ENCODE measurements at regions not wholly inside any gene's neighbourhood (a gene's known extent, or its start where the extent isn't known, plus 50 kb on each side); places are given as distances from the start of the nearest gene placed in this dataset.

- CTCF ChIA-PET: interaction anchor here (0.6 kb wide), 1 partner anchor 802 kb away, joined by 4 read pairs; no protein-coding TSS in a partner anchor
- H3K9me3 ChIP-seq: no peaks in the 10 kb centered on the region
- 20% methylated on average over 1 of the region's 1 CpG for WGBS (ENCODE audit: missing lambda C conversion rate)
- DNase-seq (ENCODE audit: low read depth in 1 of 2, low spot score in 1 of 2) (no peak), FAIRE-seq (no peak), ATAC-seq (no peak)
- no peak overlapping the region for H3K27ac ChIP-seq
- TF ChIP-seq HEYL (CRISPR knock-in tag; IDR thresholded peaks at IDR 0.05) (no peak), RFX5 (IDR thresholded peaks at IDR 0.05) (no peak)
- H3K4me3 ChIP-seq: no peak overlapping the region
- H3K4me2 ChIP-seq: no peak overlapping the region
- POLR2A ChIA-PET: no interaction called here
- no peaks in the 10 kb centered on the region for H3K4me1 ChIP-seq
Observed at GRCh38 chr13:87998081-87998480, 326.9 kb downstream of the SLITRK5 start.

- H3K4me2 ChIP-seq: no peak overlapping the region
- H3K9me3 ChIP-seq: no peaks in the 10 kb centered on the region
- no peak for ATAC-seq
- no peak overlapping the region for H3K27ac ChIP-seq
- no peak for FAIRE-seq
- DNase-seq (ENCODE audit: low read depth in 1 of 2, low spot score in 1 of 2): no peak
- H3K4me1 ChIP-seq: no peaks in the 10 kb centered on the region
- H3K4me3 ChIP-seq: no peak overlapping the region
- POLR2A ChIA-PET: no interaction called here
- TF ChIP-seq ATOH8 (CRISPR knock-in tag; IDR thresholded peaks at IDR 0.05; ENCODE audit: low read depth): no peak
- TF ChIP-seq MAX (IDR thresholded peaks at IDR 0.05): no peak
- no peak for TF ChIP-seq ZC3H11A (IDR thresholded peaks at IDR 0.05)
- no peak for TF ChIP-seq HOXB5 (CRISPR knock-in tag; IDR thresholded peaks at IDR 0.05)
- no peak for TF ChIP-seq TP53 (CRISPR knock-in tag; IDR thresholded peaks at IDR 0.05)
- TF ChIP-seq GATA3 (IDR thresholded peaks at IDR 0.05; ENCODE audit: borderline replicate concordance): no peak
- TF ChIP-seq PHF8 (IDR thresholded peaks at IDR 0.05; ENCODE audit: borderline replicate concordance, low read depth): no peak
- TF ChIP-seq NR3C1 (IDR thresholded peaks at IDR 0.05): no peak
- no peak for TF ChIP-seq RAD21 (conservative IDR thresholded peaks at IDR 0.05 in 1 of 2, IDR thresholded peaks at IDR 0.05 in 1 of 2)
- no peak for TF ChIP-seq HDAC2 (IDR thresholded peaks at IDR 0.05)
- CTCF ChIA-PET: interaction anchor here (1.4 kb wide), 1 partner anchor 1696 kb away, joined by 3 read pairs; no protein-coding TSS in a partner anchor
- WGBS (ENCODE audit: missing lambda C conversion rate): 36% methylated on average over 1 of the region's 1 CpG
Observed at GRCh38 chr13:87999240-87999700, 328.1 kb downstream of the SLITRK5 start.

- ChIA-PET CTCF (interaction anchor here (1.4 kb wide), 1 partner anchor 1696 kb away, joined by 3 read pairs; no protein-coding TSS in a partner anchor), POLR2A (no interaction called here)
- Histone ChIP-seq H3K4me3 (no peak overlapping the region), H3K9me3 (no peaks in the 10 kb centered on the region), H3K27ac (no peak overlapping the region), H3K4me2 (no peak overlapping the region), H3K4me1 (no peaks in the 10 kb centered on the region)
- TF ChIP-seq CEBPB (IDR thresholded peaks at IDR 0.05) (no peak), FOSB (CRISPR knock-in tag; IDR thresholded peaks at IDR 0.05) (no peak), BHLHE40 (IDR thresholded peaks at IDR 0.05; ENCODE audit: low read depth, low read length) (no peak), CTCF (IDR thresholded peaks at IDR 0.05) (no peak), EHF (CRISPR knock-in tag; IDR thresholded peaks at IDR 0.05) (no peak), NFE2L2 (conservative IDR thresholded peaks at IDR 0.05; ENCODE audit: low read length) (no peak), ZC3H11A (IDR thresholded peaks at IDR 0.05) (no peak), TP53 (CRISPR knock-in tag; IDR thresholded peaks at IDR 0.05) (no peak), ESRRA (IDR thresholded peaks at IDR 0.05; ENCODE audit: borderline replicate concordance, low read length) (no peak), SMC3 (IDR thresholded peaks at IDR 0.05) (no peak), USF2 (IDR thresholded peaks at IDR 0.05) (no peak)
- DNase-seq (ENCODE audit: low read depth in 1 of 2, low spot score in 1 of 2): no peak
- WGBS (ENCODE audit: missing lambda C conversion rate): 60% methylated on average over 1 of the region's 1 CpG
- no peak for FAIRE-seq
- ATAC-seq: no peak
Observed at GRCh38 chr13:87999788-88000187, 328.6 kb downstream of the SLITRK5 start.
